H1 (cell line): ENCODE measurements at regions not wholly inside any gene's neighbourhood (a gene's known extent, or its start where the extent isn't known, plus 50 kb on each side); places are given as distances from the start of the nearest gene placed in this dataset.

ENCODE experiments used
- CTCF ChIA-PET: fragments of 300-600 bp; sonication (Branson Sonifier 250); formaldehyde crosslinking; loops from one replicate; lab custom pipeline; 2021; ENCODE audit not compliant: partially characterized antibody; lab: Charles Lee
- POLR2A ChIA-PET: fragments of 300-600 bp; sonication (Branson Sonifier 250); formaldehyde crosslinking; loops from one replicate; lab custom pipeline; 2021; ENCODE audit warnings: inconsistent platforms; ENCODE audit not compliant: partially characterized antibody; lab: Charles Lee
- DNase-seq, 2 experiments: peaks; one replicate each; pipeline versions ENCODE4 v3.0.0 to v3.0.0-alpha.2; 2010 to 2022; ENCODE audit warnings: low spot score in 2 of 2, low read depth in 1 of 2, mixed read lengths in 1 of 2
- FAIRE-seq: peaks from 2 replicates; lab custom pipeline; 2011; peaks lifted over from hg19 to GRCh38; lab: Jason Lieb, UNC
- H2AFZ ChIP-seq: 2 replicates; pipeline ENCODE4 v1.8.1; 2012; ENCODE audit warnings: low read length, inconsistent platforms
- H2AK5ac ChIP-seq: 2 replicates; pipeline ENCODE4 v1.6.1; 2013; ENCODE audit warnings: low read depth, low read length
- H2BK120ac ChIP-seq: replicated peaks from 2 replicates; pipeline ENCODE3; 2013; ENCODE audit warnings: low read depth, low read length, inconsistent platforms
- H2BK12ac ChIP-seq: 2 replicates; pipeline ENCODE4 v1.6.1; 2013; ENCODE audit warnings: low read depth, low read length
- H2BK15ac ChIP-seq: 2 replicates; pipeline ENCODE4 v1.6.1; 2013; ENCODE audit warnings: low read length
- H2BK20ac ChIP-seq: 2 replicates; pipeline ENCODE4 v1.6.1; 2013; ENCODE audit warnings: low read length
- H2BK5ac ChIP-seq: 2 replicates; pipeline ENCODE4 v1.6.1; 2013; ENCODE audit warnings: low read depth, low read length
- H3K14ac ChIP-seq: 2 replicates; pipeline ENCODE4 v1.6.1; 2013; ENCODE audit warnings: inconsistent platforms; ENCODE audit not compliant: insufficient read length
- H3K18ac ChIP-seq: 2 replicates; pipeline ENCODE4 v1.6.1; 2013; ENCODE audit warnings: low read length; ENCODE audit errors: extremely low read depth
- H3K23ac ChIP-seq: 2 replicates; pipeline ENCODE4 v1.6.1; 2013; ENCODE audit warnings: inconsistent platforms; ENCODE audit not compliant: insufficient read length
- H3K23me2 ChIP-seq: 2 replicates; pipeline ENCODE4 v1.6.1; 2013; ENCODE audit warnings: low read depth, low read length
- H3K27ac ChIP-seq: 2 replicates; pipeline ENCODE4 v1.6.1; 2011; ENCODE audit warnings: low read depth, low read length, inconsistent platforms
- H3K27me3 ChIP-seq, 4 experiments: replicated peaks in 1 of 4; 1 replicate in 1 of 4; 2 replicates in 3 of 4; pipeline versions ENCODE4 v1.6.1 to v1.8.1; 2011 to 2013; ENCODE audit warnings: low read length in 3 of 4, mild to moderate bottlenecking in 3 of 4, inconsistent platforms in 2 of 4, mixed read lengths in 2 of 4, moderate library complexity in 1 of 4; ENCODE audit not compliant: control insufficient read depth in 3 of 4, insufficient read depth in 3 of 4; ENCODE audit errors: extremely low read depth in 1 of 4
- H3K36me3 ChIP-seq, 4 experiments: 2 replicates each; pipeline versions ENCODE4 v1.6.1 to v1.8.1; 2011 to 2013; ENCODE audit warnings: mild to moderate bottlenecking in 4 of 4, low read length in 3 of 4, moderate library complexity in 2 of 4, control low read depth in 1 of 4, inconsistent platforms in 1 of 4; ENCODE audit not compliant: insufficient read depth in 4 of 4, control insufficient read depth in 2 of 4
- H3K4ac ChIP-seq: replicated peaks from 2 replicates; pipeline ENCODE3; 2013; ENCODE audit warnings: low read length, low read depth, mixed read lengths, inconsistent platforms; ENCODE audit not compliant: insufficient read length
- H3K4me1 ChIP-seq, 4 experiments: replicated peaks in 1 of 4; 1 replicate in 1 of 4; 2 replicates in 3 of 4; pipeline versions ENCODE4 v1.6.1 to v1.8.1; 2011 to 2013; ENCODE audit warnings: low read length in 3 of 4, inconsistent platforms in 2 of 4, mixed read lengths in 1 of 4; ENCODE audit not compliant: insufficient read depth in 4 of 4, control insufficient read depth in 3 of 4
- H3K4me2 ChIP-seq, 2 experiments: 2 replicates each; pipeline versions ENCODE4 v1.6.1 to v1.8.1; 2011 to 2013; ENCODE audit warnings: low read depth in 2 of 2, low read length in 2 of 2, control low read depth in 1 of 2, inconsistent platforms in 1 of 2, mild to moderate bottlenecking in 1 of 2; ENCODE audit not compliant: insufficient read depth in 1 of 2
- H3K4me3 ChIP-seq, 4 experiments: fragments of 200-600, 300-600 bp in 1 of 4; sonication (generic), shearing (Covaris generic), sonication (Bioruptor Twin) in 1 of 4; 2 replicates each; pipeline versions ENCODE4 v1.5.1 to v1.8.1; 2011 to 2016; ENCODE audit warnings: low read length in 4 of 4, low read depth in 3 of 4, control low read depth in 2 of 4, inconsistent platforms in 2 of 4, mild to moderate bottlenecking in 2 of 4, mixed read lengths in 1 of 4, moderate library complexity in 1 of 4; ENCODE audit not compliant: insufficient read depth in 2 of 4; ENCODE audit errors: extremely low read depth in 1 of 4
- H3K56ac ChIP-seq: replicated peaks from 2 replicates; pipeline ENCODE3; 2013; ENCODE audit warnings: low read depth, mild to moderate bottlenecking, mixed read lengths, low read length, inconsistent platforms; ENCODE audit not compliant: insufficient read length
- H3K79me1 ChIP-seq: 2 replicates; pipeline ENCODE4 v1.6.1; 2013; ENCODE audit warnings: low read depth, low read length, control low read depth
- H3K79me2 ChIP-seq, 2 experiments: 2 replicates each; pipeline versions ENCODE4 v1.6.1 to v1.8.1; 2012 to 2013; ENCODE audit warnings: low read length in 2 of 2, mild to moderate bottlenecking in 2 of 2, inconsistent platforms in 1 of 2; ENCODE audit not compliant: insufficient read depth in 2 of 2, control insufficient read depth in 1 of 2
- H3K9ac ChIP-seq, 4 experiments: replicated peaks in 1 of 4; 1 replicate in 1 of 4; 2 replicates in 3 of 4; pipeline versions ENCODE4 v1.6.1 to v1.8.1; 2011 to 2013; ENCODE audit warnings: low read depth in 3 of 4, low read length in 3 of 4, control low read depth in 2 of 4, mild to moderate bottlenecking in 2 of 4, moderate library complexity in 2 of 4, inconsistent platforms in 1 of 4; ENCODE audit errors: extremely low read depth in 1 of 4
- H3K9me3 ChIP-seq, 2 experiments: 2 replicates each; pipeline versions ENCODE4 v1.6.1 to v1.8.1; 2012 to 2013; ENCODE audit warnings: mild to moderate bottlenecking in 2 of 2, moderate library complexity in 2 of 2, control low read depth in 1 of 2, inconsistent platforms in 1 of 2, low read depth in 1 of 2, low read length in 1 of 2, mixed read lengths in 1 of 2; ENCODE audit not compliant: insufficient read depth in 2 of 2
- H4K20me1 ChIP-seq, 2 experiments: replicated peaks in 1 of 2; 2 replicates each; pipeline versions ENCODE3 to v1.8.1; 2011 to 2013; ENCODE audit warnings: inconsistent platforms in 2 of 2, low read length in 2 of 2, mild to moderate bottlenecking in 1 of 2; ENCODE audit not compliant: insufficient read depth in 2 of 2, control insufficient read depth in 1 of 2
- H4K5ac ChIP-seq: 2 replicates; pipeline ENCODE4 v1.6.1; 2013; ENCODE audit warnings: low read length, low read depth, mixed read lengths, inconsistent platforms; ENCODE audit not compliant: insufficient read length
- H4K8ac ChIP-seq: 2 replicates; pipeline ENCODE4 v1.8.0; 2013; ENCODE audit warnings: mild to moderate bottlenecking, moderate library complexity, low read length, inconsistent platforms; ENCODE audit not compliant: insufficient read depth; ENCODE audit errors: extremely low read depth
- H4K91ac ChIP-seq: replicated peaks from 2 replicates; pipeline ENCODE3; 2013; ENCODE audit warnings: low read length, mixed read lengths, inconsistent platforms; ENCODE audit not compliant: insufficient read length
- CBX5 ChIP-seq: fragments of 300-800, 300-1000 bp; sonication (generic); IDR thresholded peaks from 2 replicates; pipeline ENCODE4 v1.7.1; 2016; ENCODE audit warnings: antibody characterized with exemption, low read length, low read depth
- FOSL1 ChIP-seq: IDR thresholded peaks from 2 replicates; pipeline ENCODE4 v1.6.1; 2011; ENCODE audit warnings: mild to moderate bottlenecking, low read depth, low read length, moderate library complexity; ENCODE audit not compliant: insufficient read depth
- KDM1A ChIP-seq: fragments of 200-600, 300-600 bp; sonication (generic); IDR thresholded peaks from 2 replicates; pipeline ENCODE4 v1.7.1; 2016; ENCODE audit warnings: mild to moderate bottlenecking, low read length, borderline replicate concordance
- SP2 ChIP-seq: IDR thresholded peaks from 2 replicates; pipeline ENCODE4 v1.6.1; 2012; ENCODE audit warnings: mild to moderate bottlenecking, low read length, inconsistent platforms
- WGBS, 2 experiments: shearing (Covaris generic) in 1 of 2; methylation state at CpG; one replicate each; pipeline versions ENCODE4 v1.1.6 to v1.1.7; 2013 to 2015; ENCODE audit warnings: low lambda C conversion rate in 2 of 2, mixed read lengths in 2 of 2, inconsistent platforms in 1 of 2, low coverage in 1 of 2, missing lambda C conversion rate in 1 of 2; ENCODE audit not compliant: insufficient replicate concordance in 2 of 2, insufficient coverage in 1 of 2, insufficient read length in 1 of 2; ENCODE audit errors: extremely low coverage in 1 of 2, missing lambda C conversion rate in 1 of 2; 5-methylcytosine and 5-hydroxymethylcytosine counted together
- TF ChIP-seq, protein P1 (sequence below): IDR thresholded peaks from 2 replicates; pipeline ENCODE4 v1.6.1; 2011; ENCODE audit warnings: low read length, improper control_type of control experiment

GRCh38 chr14:71290960-71291466 is 383.8 kb downstream of the PCNX1 start:
- no peak overlapping the region for H3K4me2 ChIP-seq
- H3K18ac ChIP-seq, result no peak overlapping the region
- H3K56ac ChIP-seq, result no peak overlapping the region
- H3K79me1 ChIP-seq, result no peaks in the 10 kb centered on the region
- no peak for FAIRE-seq
- no peaks in the 10 kb centered on the region for H3K9me3 ChIP-seq
- H3K27ac ChIP-seq, result no peak overlapping the region
- no peak overlapping the region for H2AFZ ChIP-seq
- ChIA-PET POLR2A (no interaction called here), CTCF (no interaction called here)
- no peak overlapping the region for H3K4ac ChIP-seq
- H4K8ac ChIP-seq, result no peak overlapping the region
- H2BK15ac ChIP-seq, result no peak overlapping the region
- H3K4me3 ChIP-seq, result no peak overlapping the region
- H3K79me2 ChIP-seq, result no peaks in the 10 kb centered on the region
- H3K27me3 ChIP-seq, result no peaks in the 10 kb centered on the region; a peak in 1 of 7 replicates
- 0 out of 2 replicates have a peak overlapping the region, but pooled peaks have one; percentile 8 for H2BK5ac ChIP-seq
- no peak overlapping the region for H2AK5ac ChIP-seq
- H4K20me1 ChIP-seq, result no peaks in the 10 kb centered on the region
- no peak overlapping the region for H2BK12ac ChIP-seq
- TF ChIP-seq CBX5 (no peak), FOSL1 (no peak), SP2 (no peak), KDM1A (no peak)
- TF ChIP-seq, protein P1, sequence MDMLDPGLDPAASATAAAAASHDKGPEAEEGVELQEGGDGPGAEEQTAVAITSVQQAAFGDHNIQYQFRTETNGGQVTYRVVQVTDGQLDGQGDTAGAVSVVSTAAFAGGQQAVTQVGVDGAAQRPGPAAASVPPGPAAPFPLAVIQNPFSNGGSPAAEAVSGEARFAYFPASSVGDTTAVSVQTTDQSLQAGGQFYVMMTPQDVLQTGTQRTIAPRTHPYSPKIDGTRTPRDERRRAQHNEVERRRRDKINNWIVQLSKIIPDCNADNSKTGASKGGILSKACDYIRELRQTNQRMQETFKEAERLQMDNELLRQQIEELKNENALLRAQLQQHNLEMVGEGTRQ, result no peak
- 0 out of 2 replicates have a peak overlapping the region, but pooled peaks have one; percentile 61 for H2BK20ac ChIP-seq
- H3K4me1 ChIP-seq, result no peaks in the 10 kb centered on the region
- H3K23ac ChIP-seq, result no peak overlapping the region
- no peaks in the 10 kb centered on the region for H3K23me2 ChIP-seq
- H3K14ac ChIP-seq, result no peak overlapping the region
- H4K5ac ChIP-seq, result no peak overlapping the region
- WGBS, 2 experiments, result 87% methylated on average over 4 of the region's 4 CpGs; no CpG with 5 or more reads in 1 of the 2 experiments
- no peak overlapping the region; a peak in 1 of 7 replicates for H3K9ac ChIP-seq
- H2BK120ac ChIP-seq, result no peak overlapping the region
- no peaks in the 10 kb centered on the region for H3K36me3 ChIP-seq
- no peak for DNase-seq
- no peak overlapping the region for H4K91ac ChIP-seq
